Activated CD4-positive, alpha-beta T cell treated with anti-CD3 and anti-CD28 coated beads, Interleukin-2, amount 10 ng/mL, durations not matched to agents 24 days and 14 days (primary cell): ENCODE measurements at regions not wholly inside any gene's neighbourhood (a gene's known extent, or its start where the extent isn't known, plus 50 kb on each side); places are given as distances from the start of the nearest gene placed in this dataset.
A peak's percentile ranks its signal among the peaks of the same experiment; 100 is the strongest.

Experiments
- DNase-seq: peaks from one replicate; pipeline ENCODE4 v3.0.0; 2022
- H3K27ac Mint-ChIP-seq: one replicate; pipeline ENCODE4 v1.8.0; 2022; ENCODE audit warnings: mild to moderate bottlenecking, mixed read lengths
- H3K27me3 Mint-ChIP-seq: one replicate; pipeline ENCODE4 v1.8.0; 2022; ENCODE audit warnings: mixed read lengths
- H3K36me3 Mint-ChIP-seq: one replicate; pipeline ENCODE4 v1.8.0; 2022; ENCODE audit warnings: low read depth, mild to moderate bottlenecking, mixed read lengths
- H3K4me1 Mint-ChIP-seq: one replicate; pipeline ENCODE4 v1.8.0; 2021; ENCODE audit warnings: mixed read lengths
- H3K4me3 Mint-ChIP-seq: one replicate; pipeline ENCODE4 v1.8.0; 2022; ENCODE audit warnings: mild to moderate bottlenecking, moderate library complexity, mixed read lengths
- H3K9me3 Mint-ChIP-seq: one replicate; pipeline ENCODE4 v1.8.0; 2021; ENCODE audit warnings: mixed read lengths
- intact Hi-C: fragments of 100-400 bp; cut with micrococcal nuclease; formaldehyde crosslinking; loops from one replicate; pipeline ENCODE4 v1.15.1; 2023

GRCh38 chr2:104501342-104501741 is 352.6 kb upstream of the POU3F3 start:
- no peak overlapping the region for H3K27ac Mint-ChIP-seq
- peak; percentile 23 for DNase-seq
- H3K27me3 Mint-ChIP-seq: no peaks in the 10 kb centered on the region
- no peaks in the 10 kb centered on the region for H3K36me3 Mint-ChIP-seq
- H3K4me1 Mint-ChIP-seq: no peaks in the 10 kb centered on the region
- no peak overlapping the region for H3K4me3 Mint-ChIP-seq
- H3K9me3 Mint-ChIP-seq: no peaks in the 10 kb centered on the region
- intact Hi-C loops: no loop called here

- H3K9me3 Mint-ChIP-seq: no peaks in the 10 kb centered on the region
- no peak overlapping the region for H3K27ac Mint-ChIP-seq
- H3K4me1 Mint-ChIP-seq: no peaks in the 10 kb centered on the region
- no peak overlapping the region for H3K4me3 Mint-ChIP-seq
- H3K36me3 Mint-ChIP-seq: no peaks in the 10 kb centered on the region
- intact Hi-C loops: no loop called here
- H3K27me3 Mint-ChIP-seq: no peaks in the 10 kb centered on the region
- no peak for DNase-seq
Measured at GRCh38 chr2:104501929-104502328, 352.0 kb upstream of the POU3F3 start.

- intact Hi-C loops: no loop called here
- no peak for DNase-seq
- no peaks in the 10 kb centered on the region for H3K9me3 Mint-ChIP-seq
- no peaks in the 10 kb centered on the region for H3K27me3 Mint-ChIP-seq
- H3K36me3 Mint-ChIP-seq: no peaks in the 10 kb centered on the region
- no peaks in the 10 kb centered on the region for H3K4me1 Mint-ChIP-seq
- no peak overlapping the region for H3K27ac Mint-ChIP-seq
- H3K4me3 Mint-ChIP-seq: no peak overlapping the region
Measured at GRCh38 chr2:104502901-104503300, 351.0 kb upstream of the POU3F3 start.

- H3K4me1 Mint-ChIP-seq: no peaks in the 10 kb centered on the region
- no peak overlapping the region for H3K4me3 Mint-ChIP-seq
- DNase-seq: no peak
- intact Hi-C loops: no loop called here
- H3K27ac Mint-ChIP-seq: no peak overlapping the region
- no peaks in the 10 kb centered on the region for H3K27me3 Mint-ChIP-seq
- no peaks in the 10 kb centered on the region for H3K36me3 Mint-ChIP-seq
- no peaks in the 10 kb centered on the region for H3K9me3 Mint-ChIP-seq
Measured at GRCh38 chr2:104504331-104505073, 349.4 kb upstream of the POU3F3 start.

GRCh38 chr2:104518256-104518655 is 335.7 kb upstream of the POU3F3 start:
- DNase-seq: no peak
- no peak overlapping the region for H3K4me3 Mint-ChIP-seq
- H3K27ac Mint-ChIP-seq: no peak overlapping the region
- peaks cover 5% of the 10 kb centered on the region for H3K9me3 Mint-ChIP-seq
- H3K36me3 Mint-ChIP-seq: no peaks in the 10 kb centered on the region
- H3K27me3 Mint-ChIP-seq: no peaks in the 10 kb centered on the region
- H3K4me1 Mint-ChIP-seq: no peaks in the 10 kb centered on the region
- intact Hi-C loops: no loop called here

GRCh38 chr2:104521247-104521646 is 332.7 kb upstream of the POU3F3 start:
- no peak overlapping the region for H3K27ac Mint-ChIP-seq
- no peaks in the 10 kb centered on the region for H3K4me1 Mint-ChIP-seq
- no peaks in the 10 kb centered on the region for H3K36me3 Mint-ChIP-seq
- no peak overlapping the region for H3K4me3 Mint-ChIP-seq
- no peaks in the 10 kb centered on the region for H3K27me3 Mint-ChIP-seq
- intact Hi-C loops: no loop called here
- DNase-seq: no peak
- peaks cover 5% of the 10 kb centered on the region for H3K9me3 Mint-ChIP-seq

- no peak overlapping the region for H3K4me3 Mint-ChIP-seq
- peaks cover 5% of the 10 kb centered on the region for H3K9me3 Mint-ChIP-seq
- H3K27ac Mint-ChIP-seq: no peak overlapping the region
- no peaks in the 10 kb centered on the region for H3K36me3 Mint-ChIP-seq
- H3K27me3 Mint-ChIP-seq: no peaks in the 10 kb centered on the region
- no peak for DNase-seq
- intact Hi-C loops: no loop called here
- no peaks in the 10 kb centered on the region for H3K4me1 Mint-ChIP-seq
Measured at GRCh38 chr2:104523921-104524320, 330.0 kb upstream of the POU3F3 start.

- intact Hi-C loops: no loop called here
- H3K36me3 Mint-ChIP-seq: no peaks in the 10 kb centered on the region
- H3K9me3 Mint-ChIP-seq: peaks cover under 1% of the 10 kb centered on the region
- H3K27me3 Mint-ChIP-seq: no peaks in the 10 kb centered on the region
- H3K4me1 Mint-ChIP-seq: no peaks in the 10 kb centered on the region
- H3K27ac Mint-ChIP-seq: no peak overlapping the region
- no peak overlapping the region for H3K4me3 Mint-ChIP-seq
- no peak for DNase-seq
Measured at GRCh38 chr2:104528101-104528500, 325.8 kb upstream of the POU3F3 start.

- H3K27ac Mint-ChIP-seq: no peak overlapping the region
- no peaks in the 10 kb centered on the region for H3K9me3 Mint-ChIP-seq
- intact Hi-C loops: no loop called here
Measured at GRCh38 chr2:104531122-104531521, 322.8 kb upstream of the POU3F3 start.

GRCh38 chr2:104537116-104537515 is 316.8 kb upstream of the POU3F3 start:
- Mint-ChIP-seq H3K36me3 (no peaks in the 10 kb centered on the region), H3K27me3 (no peaks in the 10 kb centered on the region), H3K4me3 (no peak overlapping the region), H3K4me1 (no peaks in the 10 kb centered on the region), H3K9me3 (no peaks in the 10 kb centered on the region), H3K27ac (no peak overlapping the region)
- intact Hi-C loops: no loop called here
- DNase-seq: no peak

More at GRCh38 chr2:104531122-104531521, 322.8 kb upstream of the POU3F3 start:
- Mint-ChIP-seq H3K4me1 (no peaks in the 10 kb centered on the region), H3K27me3 (no peaks in the 10 kb centered on the region), H3K4me3 (no peak overlapping the region), H3K36me3 (no peaks in the 10 kb centered on the region)
- no peak for DNase-seq

- Mint-ChIP-seq H3K36me3 (no peaks in the 10 kb centered on the region), H3K27me3 (no peaks in the 10 kb centered on the region), H3K4me1 (no peaks in the 10 kb centered on the region), H3K27ac (no peak overlapping the region), H3K9me3 (no peaks in the 10 kb centered on the region), H3K4me3 (no peak overlapping the region)
- DNase-seq: no peak
- intact Hi-C loops: no loop called here
Measured at GRCh38 chr2:104538077-104538476, 315.8 kb upstream of the POU3F3 start.

GRCh38 chr2:104539649-104540048 is 314.3 kb upstream of the POU3F3 start:
- Mint-ChIP-seq H3K4me1 (no peaks in the 10 kb centered on the region), H3K36me3 (no peaks in the 10 kb centered on the region), H3K27ac (no peak overlapping the region), H3K9me3 (no peaks in the 10 kb centered on the region), H3K27me3 (no peaks in the 10 kb centered on the region), H3K4me3 (no peak overlapping the region)
- DNase-seq: no peak
- intact Hi-C loops: no loop called here

GRCh38 chr2:104545055-104545454 is 308.9 kb upstream of the POU3F3 start:
- Mint-ChIP-seq H3K36me3 (no peaks in the 10 kb centered on the region), H3K9me3 (no peaks in the 10 kb centered on the region), H3K27ac (no peak overlapping the region), H3K4me1 (no peaks in the 10 kb centered on the region), H3K27me3 (no peaks in the 10 kb centered on the region), H3K4me3 (no peak overlapping the region)
- DNase-seq: no peak
- intact Hi-C loops: no loop called here

- no peak for DNase-seq
- H3K4me3 Mint-ChIP-seq: no peak overlapping the region
- H3K27ac Mint-ChIP-seq: no peak overlapping the region
- no peaks in the 10 kb centered on the region for H3K9me3 Mint-ChIP-seq
- no peaks in the 10 kb centered on the region for H3K36me3 Mint-ChIP-seq
- intact Hi-C loops: no loop called here
- no peaks in the 10 kb centered on the region for H3K4me1 Mint-ChIP-seq
- H3K27me3 Mint-ChIP-seq: no peaks in the 10 kb centered on the region
Measured at GRCh38 chr2:104546537-104546936, 307.4 kb upstream of the POU3F3 start.

GRCh38 chr2:104547221-104547620 is 306.7 kb upstream of the POU3F3 start:
- Mint-ChIP-seq H3K9me3 (no peaks in the 10 kb centered on the region), H3K36me3 (no peaks in the 10 kb centered on the region), H3K27me3 (no peaks in the 10 kb centered on the region), H3K4me3 (no peak overlapping the region), H3K4me1 (no peaks in the 10 kb centered on the region), H3K27ac (no peak overlapping the region)
- intact Hi-C loops: no loop called here
- DNase-seq: no peak
